WERI-Rb-1 (cell line): ENCODE measurements at regions not wholly inside any gene's neighbourhood (a gene's known extent, or its start where the extent isn't known, plus 50 kb on each side); places are given as distances from the start of the nearest gene placed in this dataset.

Experiments
- DNase-seq: peaks from one replicate; pipeline ENCODE4 v3.0.0-alpha.2; 2020
- H3K27ac ChIP-seq: fragments of 250-450 bp; sonication (Bioruptor Pico); 2 replicates; pipeline ENCODE4 v1.5.1; 2020; ENCODE audit warnings: mild to moderate bottlenecking, moderate library complexity
- H3K27me3 ChIP-seq: fragments of 250-450 bp; sonication (Bioruptor Pico); 2 replicates; pipeline ENCODE4 v1.5.1; 2021; ENCODE audit warnings: mild to moderate bottlenecking, low read depth, moderate library complexity; ENCODE audit not compliant: insufficient read depth, severe bottlenecking
- H3K36me3 ChIP-seq: fragments of 250-450 bp; sonication (Bioruptor Pico); 2 replicates; pipeline ENCODE4 v1.5.1; 2020; ENCODE audit warnings: mild to moderate bottlenecking, moderate library complexity
- H3K4me3 ChIP-seq: 2 replicates; pipeline ENCODE4 v1.5.1; 2011; ENCODE audit warnings: low read depth, mild to moderate bottlenecking, control low read depth, low read length
- H3K9me3 ChIP-seq: fragments of 250-450 bp; sonication (Bioruptor Pico); 2 replicates; pipeline ENCODE4 v1.5.1; 2021; ENCODE audit warnings: mild to moderate bottlenecking, moderate library complexity; ENCODE audit not compliant: severe bottlenecking
- CTCF ChIP-seq: IDR thresholded peaks from 2 replicates; pipeline ENCODE4 v1.5.1; 2011; ENCODE audit warnings: low read depth, mild to moderate bottlenecking, control low read depth, inconsistent platforms, low read length

- TF ChIP-seq CTCF: peak; percentile 37
- DNase-seq: peak; percentile 24
- no peaks in the 10 kb centered on the region for H3K27me3 ChIP-seq
- H3K4me3 ChIP-seq: no peak overlapping the region
- H3K36me3 ChIP-seq: no peaks in the 10 kb centered on the region
- H3K9me3 ChIP-seq: no peaks in the 10 kb centered on the region
- no peak overlapping the region for H3K27ac ChIP-seq
Measured at GRCh38 chr17:5661491-5662125, 77.3 kb upstream of the NLRP1 start.

- H3K36me3 ChIP-seq: no peaks in the 10 kb centered on the region
- no peak for DNase-seq
- no peak overlapping the region for H3K27ac ChIP-seq
- TF ChIP-seq CTCF: no peak
- H3K27me3 ChIP-seq: no peaks in the 10 kb centered on the region
- H3K9me3 ChIP-seq: no peaks in the 10 kb centered on the region
- no peak overlapping the region for H3K4me3 ChIP-seq
Measured at GRCh38 chr17:5662409-5663085, 78.2 kb upstream of the NLRP1 start.

DNA sequence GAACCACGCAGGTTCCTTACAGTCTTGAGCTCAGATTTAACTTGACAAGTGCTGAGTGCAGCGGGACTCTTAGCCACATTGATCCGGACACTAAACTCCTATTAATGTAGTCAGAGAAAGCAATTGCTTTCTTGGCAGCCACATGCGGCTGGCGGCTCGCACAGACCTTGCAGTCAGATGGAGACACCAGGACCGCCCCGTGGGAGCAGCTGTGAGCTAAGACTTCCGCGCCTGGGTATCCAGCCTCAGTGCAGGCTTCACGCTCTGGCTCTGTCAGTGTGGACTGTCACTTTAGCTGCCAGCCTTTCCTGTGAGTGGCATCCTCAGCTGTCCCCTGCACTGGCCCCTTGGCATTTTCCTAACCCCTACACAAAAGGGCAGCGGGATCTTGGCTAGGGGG is 80.9 kb upstream of the NLRP1 start:
- Histone ChIP-seq H3K27me3 (no peaks in the 10 kb centered on the region), H3K4me3 (no peak overlapping the region), H3K9me3 (no peaks in the 10 kb centered on the region), H3K36me3 (no peaks in the 10 kb centered on the region), H3K27ac (no peak overlapping the region)
- peak; percentile 45 for DNase-seq
- no peak for TF ChIP-seq CTCF

DNA sequence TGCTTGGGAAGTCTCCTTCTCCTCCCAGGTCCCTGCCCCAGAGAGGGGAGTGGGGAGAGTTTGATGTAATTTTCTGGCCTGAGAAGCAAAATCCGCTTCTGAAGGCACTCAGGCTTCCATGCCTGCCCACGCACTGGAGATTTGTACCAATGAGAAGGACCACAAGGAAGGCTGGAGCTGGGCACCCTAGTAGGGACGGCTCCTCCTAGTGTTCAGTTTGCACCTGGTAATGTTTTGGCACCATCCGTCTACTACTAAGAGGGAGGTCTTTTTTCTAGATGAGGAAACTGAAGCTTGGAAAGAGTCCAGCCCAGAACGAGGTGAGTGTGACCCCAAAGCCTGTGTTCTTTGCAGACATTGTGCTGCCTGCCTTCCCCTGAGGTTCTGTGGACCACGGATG is 83.6 kb upstream of the NLRP1 start:
- no peaks in the 10 kb centered on the region for H3K36me3 ChIP-seq
- no peak overlapping the region for H3K4me3 ChIP-seq
- peak; percentile 22 for DNase-seq
- TF ChIP-seq CTCF: peak; percentile 61
- no peaks in the 10 kb centered on the region for H3K9me3 ChIP-seq
- no peak overlapping the region for H3K27ac ChIP-seq
- no peaks in the 10 kb centered on the region for H3K27me3 ChIP-seq

- Histone ChIP-seq H3K27me3 (no peaks in the 10 kb centered on the region), H3K36me3 (no peaks in the 10 kb centered on the region), H3K27ac (no peak overlapping the region), H3K4me3 (no peak overlapping the region), H3K9me3 (no peaks in the 10 kb centered on the region)
- no peak for DNase-seq
- no peak for TF ChIP-seq CTCF
Measured at GRCh38 chr17:5668557-5669138, 84.3 kb upstream of the NLRP1 start.

GRCh38 chr17:5669191-5669590 is 84.9 kb upstream of the NLRP1 start:
- DNase-seq: no peak
- TF ChIP-seq CTCF: no peak
- no peaks in the 10 kb centered on the region for H3K27me3 ChIP-seq
- no peak overlapping the region for H3K4me3 ChIP-seq
- no peaks in the 10 kb centered on the region for H3K9me3 ChIP-seq
- H3K36me3 ChIP-seq: no peaks in the 10 kb centered on the region
- no peak overlapping the region for H3K27ac ChIP-seq
